Activated CD4-positive, alpha-beta T cell treated with anti-CD3 and anti-CD28 coated beads, Interleukin-2, Interleukin-4, amounts not matched to agents 100 ng/mL and 50 ng/mL, durations not matched to agents 16 hours and 8 hours (primary cell): ENCODE measurements at regions not wholly inside any gene's neighbourhood (a gene's known extent, or its start where the extent isn't known, plus 50 kb on each side); places are given as distances from the start of the nearest gene placed in this dataset.

Experiments used
- DNase-seq: peaks from one replicate; pipeline ENCODE4 v3.0.0-alpha.2; 2020; ENCODE audit warnings: low spot score

GRCh38 chr13:32910530-32910929 is 105.7 kb upstream of the KL start:
- no peak for DNase-seq

DNA sequence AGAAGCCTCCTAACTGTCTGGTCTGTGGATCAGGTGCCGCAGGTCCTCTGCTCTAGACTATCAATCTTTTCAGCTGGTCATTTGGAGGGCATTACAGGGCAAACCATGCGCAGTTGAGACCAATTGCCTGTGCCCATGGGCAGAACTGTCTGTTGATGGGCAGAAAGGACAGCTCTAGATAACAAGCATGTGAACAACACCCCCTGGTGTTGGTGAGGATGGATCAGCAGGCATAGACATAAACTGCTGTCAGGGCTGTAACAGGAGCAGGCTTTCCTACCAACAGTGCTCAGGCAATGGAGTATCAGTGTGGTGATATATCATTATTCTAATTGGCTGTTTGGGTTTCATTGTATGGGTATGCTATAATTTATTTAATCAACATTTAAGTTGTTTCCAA is 104.7 kb upstream of the KL start:
- DNase-seq: peak; percentile 60

- DNase-seq: no peak
Measured at GRCh38 chr13:32914686-32915085, 101.5 kb upstream of the KL start.

DNA sequence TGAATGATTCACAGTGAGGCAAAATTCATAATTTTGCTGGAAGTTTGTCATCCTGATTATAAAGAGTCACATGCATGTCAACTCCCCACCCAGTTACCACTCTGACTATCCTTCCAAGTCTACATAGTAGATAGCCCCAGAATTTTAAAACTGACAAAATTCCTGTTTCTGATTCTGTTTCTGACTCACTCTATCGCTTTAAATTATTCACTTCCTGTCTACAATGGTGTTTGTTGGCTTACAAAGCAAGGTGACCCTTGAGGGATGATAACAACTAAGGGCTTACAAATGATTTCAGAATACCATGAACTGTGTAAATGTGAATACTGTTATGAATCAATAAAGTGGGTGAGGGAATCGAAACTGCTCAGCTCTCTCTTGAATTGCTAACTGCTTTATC is 98.7 kb upstream of the KL start:
- peak; percentile 84 for DNase-seq

DNA sequence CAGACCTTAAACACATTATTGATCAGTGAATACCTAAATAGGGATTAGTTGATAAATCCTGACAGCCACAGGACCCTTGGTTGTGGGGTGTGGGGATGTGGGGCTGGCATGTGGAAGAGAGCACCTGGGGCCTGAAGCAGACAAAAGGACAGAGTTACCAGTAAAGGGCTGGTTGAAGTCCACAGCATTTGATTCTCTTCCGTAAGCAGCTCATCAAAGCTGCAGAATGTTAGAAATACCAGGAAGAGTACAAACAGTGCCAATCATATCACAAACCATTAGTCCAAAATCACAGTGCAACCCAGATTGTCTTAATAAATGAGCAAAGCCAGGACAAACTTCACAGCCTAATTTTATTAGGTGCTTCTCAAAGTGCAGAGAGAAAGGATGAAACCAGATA is 92.5 kb upstream of the KL start:
- no peak for DNase-seq

DNA sequence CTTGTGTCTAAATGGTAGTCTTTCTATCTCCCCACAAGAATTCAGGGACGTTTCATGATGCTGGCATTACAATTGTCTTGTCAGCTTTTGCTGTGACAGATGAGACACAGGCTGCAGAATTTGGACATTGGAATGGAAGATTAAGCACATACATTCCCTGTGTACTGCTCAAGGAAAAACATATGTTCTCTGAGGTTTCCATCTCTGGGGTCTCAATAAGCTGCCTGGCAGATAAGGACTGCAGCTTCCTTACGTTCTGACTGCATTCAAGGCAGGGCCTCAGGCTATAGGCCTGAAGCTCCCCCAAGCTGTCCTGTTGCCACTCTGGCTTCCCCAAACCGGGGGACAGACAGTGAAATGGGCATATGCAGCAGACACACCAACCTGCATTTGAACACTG is 91.3 kb upstream of the KL start:
- DNase-seq: no peak

DNA sequence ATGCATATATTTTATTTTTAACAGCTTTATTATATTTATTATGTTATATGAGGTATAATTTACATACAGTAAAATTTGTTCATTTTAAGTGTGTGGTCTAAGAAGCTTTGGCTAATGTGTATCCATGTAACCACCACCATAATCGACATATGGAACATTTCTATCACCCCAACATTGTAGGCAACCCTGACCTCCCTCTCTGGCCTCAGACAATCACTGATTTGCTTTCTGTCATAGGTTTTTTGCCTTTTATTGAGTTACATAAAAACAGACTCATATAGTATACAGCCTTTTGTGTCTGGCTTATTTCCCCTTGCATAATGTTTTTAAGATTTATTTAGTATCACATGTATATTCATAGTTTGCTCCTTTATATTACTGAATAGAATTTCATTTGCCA is 90.7 kb upstream of the KL start:
- no peak for DNase-seq

DNA sequence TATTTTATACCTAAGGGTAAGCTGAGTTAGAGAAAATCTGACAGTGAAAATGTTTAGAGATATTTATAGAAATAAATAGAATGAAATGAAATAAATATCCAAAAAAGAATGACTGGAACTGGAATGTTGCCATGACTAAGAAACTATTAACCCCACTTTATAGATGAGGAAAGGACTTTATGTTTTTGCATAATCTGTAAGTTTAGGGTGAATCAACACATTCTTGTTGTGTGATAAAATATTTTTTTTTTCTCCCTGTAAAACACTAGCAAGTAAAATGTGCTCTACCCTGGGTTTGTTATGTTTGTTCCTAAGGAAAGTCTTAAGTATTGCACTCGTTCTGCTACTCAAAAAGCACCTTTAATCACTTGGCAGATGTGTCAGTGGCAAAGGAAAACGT is 83.8 kb upstream of the KL start:
- no peak for DNase-seq

DNA sequence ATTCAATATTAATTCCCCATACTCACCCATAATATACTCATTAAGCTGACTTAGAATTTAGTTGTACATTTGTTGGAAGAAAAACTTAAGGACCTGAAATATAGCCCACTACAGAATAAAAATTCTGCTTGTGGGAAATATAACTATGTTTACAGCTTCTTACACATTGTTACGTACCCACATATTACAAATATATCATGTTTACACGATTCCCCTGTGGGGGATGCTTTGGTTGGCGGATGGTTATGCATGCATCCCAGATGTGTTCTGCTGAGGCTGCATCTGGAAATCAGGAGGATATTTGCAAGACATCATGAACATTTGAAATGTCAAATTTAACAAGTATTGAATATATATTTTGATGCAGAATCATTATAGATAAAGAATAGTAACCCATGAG is 79.5 kb upstream of the KL start:
- no peak for DNase-seq

DNA sequence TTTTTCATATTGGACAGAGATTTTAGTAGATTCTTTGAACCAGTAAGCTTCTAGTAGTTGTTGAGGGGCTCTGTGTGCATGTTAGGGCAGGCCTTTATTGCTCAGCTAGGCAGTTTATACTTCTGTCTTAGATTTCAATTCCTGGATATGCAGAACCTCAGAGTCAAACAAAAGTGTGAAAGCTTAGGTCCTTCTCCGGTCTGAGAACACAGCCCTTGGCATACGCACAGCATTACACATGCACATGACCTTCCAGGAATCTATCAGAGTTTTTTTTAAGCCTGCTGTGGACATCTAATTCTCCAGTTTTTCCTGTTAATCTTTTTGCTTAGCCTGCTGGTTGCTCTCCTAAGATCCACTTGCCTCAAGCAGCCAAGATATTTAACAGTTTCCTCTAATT is 77.9 kb upstream of the KL start:
- no peak for DNase-seq

GRCh38 chr13:32938907-32939306 is 77.3 kb upstream of the KL start:
- no peak for DNase-seq

GRCh38 chr13:32940601-32941000 is 75.6 kb upstream of the KL start:
- DNase-seq: no peak

GRCh38 chr13:32941368-32941767 is 74.9 kb upstream of the KL start:
- peak; percentile 11 for DNase-seq

GRCh38 chr13:32946558-32946957 is 69.7 kb upstream of the KL start:
- DNase-seq: no peak

GRCh38 chr13:32947411-32948276 is 68.6 kb upstream of the KL start:
- no peak for DNase-seq

- no peak for DNase-seq
Measured at GRCh38 chr13:32949820-32950219, 66.4 kb upstream of the KL start.

- no peak for DNase-seq
Measured at GRCh38 chr13:32951580-32951979, 64.6 kb upstream of the KL start.

GRCh38 chr13:32955881-32956594 is 60.2 kb upstream of the KL start:
- DNase-seq: no peak

DNA sequence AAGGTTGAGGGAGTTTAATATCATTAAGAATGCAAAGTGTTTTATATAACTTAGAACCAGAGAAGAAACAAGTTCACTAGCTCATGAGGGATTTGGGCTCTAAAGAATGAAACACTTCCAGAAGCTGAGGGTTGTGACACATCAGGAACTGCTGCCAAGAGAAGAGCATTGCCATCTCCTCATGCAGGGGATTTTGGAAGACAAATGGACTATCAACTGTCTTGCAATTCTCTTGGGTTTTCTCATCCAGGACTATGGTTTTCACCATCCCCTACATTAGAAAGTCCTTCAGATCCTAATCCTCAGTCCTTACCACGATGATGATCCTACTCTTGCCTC is 59.7 kb upstream of the KL start:
- no peak for DNase-seq

- no peak for DNase-seq
Measured at GRCh38 chr13:32960626-32961025, 55.6 kb upstream of the KL start.

DNA sequence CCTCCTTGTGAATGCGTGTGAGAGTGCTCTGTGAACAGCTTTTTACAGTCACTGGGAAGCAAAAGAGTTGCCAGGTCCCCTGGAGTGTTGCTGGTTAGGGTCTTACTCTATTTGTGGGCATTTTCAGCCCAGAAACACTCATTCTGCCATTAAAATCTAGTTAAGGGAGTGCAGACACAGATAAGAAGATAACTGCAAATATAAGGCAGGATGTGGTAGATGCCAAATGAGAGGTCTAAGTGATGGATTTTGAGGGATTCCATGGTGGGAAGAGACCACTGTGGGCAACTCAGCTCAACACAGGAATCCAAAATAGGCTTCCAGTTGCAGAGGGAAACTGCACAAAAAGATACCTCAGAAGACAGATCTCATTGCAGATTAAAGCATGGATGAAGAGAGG is 54.5 kb upstream of the KL start:
- DNase-seq: no peak

DNA sequence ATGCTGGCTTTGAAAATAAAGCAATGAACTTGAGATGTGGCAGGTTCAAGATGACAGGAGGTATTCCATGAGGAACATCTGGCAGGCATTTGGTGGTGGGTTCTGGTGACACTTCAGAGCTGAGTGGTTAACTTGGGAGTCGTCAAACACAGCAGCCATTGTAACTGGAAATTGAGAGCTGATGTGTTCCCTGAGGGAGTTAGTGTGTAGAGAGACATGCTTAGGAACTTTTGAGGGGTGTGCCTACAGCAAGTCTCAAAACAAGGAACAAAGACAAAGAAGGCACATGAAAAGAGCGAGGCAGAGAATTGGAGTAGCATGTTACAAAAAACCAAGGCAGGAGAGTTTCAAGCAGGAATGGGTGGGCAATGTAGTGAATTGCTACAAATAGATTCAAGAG is 53.9 kb upstream of the KL start:
- DNase-seq: no peak

- no peak for DNase-seq
Measured at GRCh38 chr13:32964987-32965386, 51.2 kb upstream of the KL start.
